CD4-positive, alpha-beta T cell (primary cell): ENCODE measurements at regions not wholly inside any gene's neighbourhood (a gene's known extent, or its start where the extent isn't known, plus 50 kb on each side); places are given as distances from the start of the nearest gene placed in this dataset.

Experiments
- ATAC-seq: fragments of 200-7000 bp; cut with Tn5 transposase; one replicate; pipeline ENCODE4 v1.10.0; 2022; ENCODE audit warnings: mild to moderate bottlenecking; ENCODE audit not compliant: poor library complexity
- CTCF ChIA-PET: fragments of 350-600 bp; sonication (Branson Sonifier 250); formaldehyde crosslinking; loops from one replicate; lab custom pipeline; 2021; ENCODE audit warnings: antibody characterized with exemption, inconsistent platforms; lab: Charles Lee
- POLR2A ChIA-PET: fragments of 350-600 bp; sonication (Branson Sonifier 250); formaldehyde crosslinking; loops from one replicate; lab custom pipeline; 2021; ENCODE audit warnings: antibody characterized with exemption, inconsistent platforms; lab: Charles Lee
- DNase-seq, 14 experiments: peaks; one replicate each; pipeline ENCODE4 v3.0.0-alpha.2; 2013 to 2020; ENCODE audit warnings: mixed read lengths in 2 of 14
- H3K27ac ChIP-seq, 2 donors: one replicate each; pipeline versions ENCODE4 v1.5.1 to v1.7.0; 2013; ENCODE audit warnings: low read length in 2 of 2, low read depth in 1 of 2, mild to moderate bottlenecking in 1 of 2
- H3K27me3 ChIP-seq, 2 experiments: 1 replicate in 1 of 2; 2 replicates in 1 of 2; pipeline versions ENCODE4 v1.6.1 to v1.7.0; 2013; ENCODE audit warnings: low read length in 2 of 2, control low read depth in 1 of 2, mild to moderate bottlenecking in 1 of 2, moderate library complexity in 1 of 2; ENCODE audit not compliant: insufficient read depth in 2 of 2, control insufficient read depth in 1 of 2
- H3K36me3 ChIP-seq: one replicate; pipeline ENCODE4 v1.6.1; 2013; ENCODE audit warnings: low read length, control low read depth; ENCODE audit not compliant: insufficient read depth
- H3K4me1 ChIP-seq: one replicate; pipeline ENCODE4 v1.6.1; 2013; ENCODE audit warnings: low read length, control low read depth; ENCODE audit not compliant: insufficient read depth
- H3K4me3 ChIP-seq: one replicate; pipeline ENCODE4 v1.5.1; 2013; ENCODE audit warnings: mild to moderate bottlenecking, low read length, moderate library complexity
- H3K9me3 ChIP-seq, 2 experiments: 1 replicate in 1 of 2; 2 replicates in 1 of 2; pipeline versions ENCODE4 v1.6.1 to v1.7.0; 2013; ENCODE audit warnings: low read length in 2 of 2, mild to moderate bottlenecking in 2 of 2, control low read depth in 1 of 2, moderate library complexity in 1 of 2; ENCODE audit not compliant: control insufficient read depth in 1 of 2, insufficient read depth in 1 of 2
- H3K27ac Mint-ChIP-seq: one replicate; pipeline ENCODE4 v1.8.0; 2020; ENCODE audit warnings: mixed read lengths
- H3K27me3 Mint-ChIP-seq: one replicate; pipeline ENCODE4 v1.8.0; 2021; ENCODE audit warnings: mixed read lengths
- H3K36me3 Mint-ChIP-seq: one replicate; pipeline ENCODE4 v1.8.0; 2021; ENCODE audit warnings: low read depth, mixed read lengths
- H3K4me1 Mint-ChIP-seq: one replicate; pipeline ENCODE4 v1.8.0; 2021; ENCODE audit warnings: low read depth, mixed read lengths
- H3K4me3 Mint-ChIP-seq: one replicate; pipeline ENCODE4 v1.8.0; 2020; ENCODE audit warnings: mild to moderate bottlenecking, mixed read lengths
- H3K9me3 Mint-ChIP-seq: one replicate; pipeline ENCODE4 v1.8.0; 2020; ENCODE audit warnings: mixed read lengths
- intact Hi-C, 2 experiments: fragments of 100-400 bp; cut with DNase I in 1 of 2; cut with micrococcal nuclease in 1 of 2; formaldehyde crosslinking; loops; one replicate each; pipeline versions ENCODE4 v1.15.1 to v1.9.0; 2023 to 2025; cut with DNase I, micrococcal nuclease
- TF ChIP-seq, protein P1 (sequence below): fragments of 200-600 bp; IDR thresholded peaks from one replicate; pipeline ENCODE4 v1.8.0; 2022; ENCODE audit warnings: antibody characterized with exemption, mild to moderate bottlenecking

DNA sequence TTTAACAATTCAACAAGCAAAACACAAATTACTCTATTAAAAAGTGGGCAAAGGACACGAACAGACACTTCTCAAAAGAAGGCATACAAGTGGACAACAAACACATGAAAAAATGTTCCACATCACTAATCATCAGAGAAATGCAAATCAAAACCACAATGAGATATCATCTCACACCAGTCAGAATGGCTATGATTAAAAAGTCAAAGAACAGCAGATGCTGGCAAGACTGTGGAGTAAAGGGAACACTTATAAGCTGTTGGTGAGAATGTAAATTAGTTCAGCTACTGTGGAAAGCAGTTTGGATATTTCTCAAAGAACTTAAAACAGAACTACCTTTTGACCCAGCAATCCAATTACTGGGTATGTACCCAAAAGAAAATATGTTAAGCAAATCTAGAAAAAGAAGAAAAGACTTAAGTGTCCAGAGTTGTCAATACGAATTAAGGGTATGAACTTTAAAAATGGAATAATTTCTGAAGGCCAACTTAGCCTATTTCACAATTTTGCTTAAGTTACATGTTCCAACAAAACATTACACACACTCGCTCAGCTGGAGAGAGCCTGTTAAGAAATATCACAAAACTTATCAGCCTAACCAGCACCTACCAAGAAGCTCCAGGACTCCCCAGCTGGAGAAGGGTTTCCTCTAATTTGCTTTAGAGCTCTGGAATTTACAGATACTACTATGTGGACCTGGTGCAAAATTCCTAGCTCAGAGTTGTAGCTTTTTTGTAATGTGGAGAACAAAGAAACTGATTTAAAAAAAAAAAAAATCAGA lies 232.1 kb downstream of the DUSP10 start:
- Histone ChIP-seq H3K9me3 (peaks cover 5 to 15% of the 10 kb centered on the region in 2 experiments), H3K27me3 (no peaks in the 10 kb centered on the region), H3K36me3 (no peaks in the 10 kb centered on the region), H3K27ac (no peak overlapping the region), H3K4me1 (no peaks in the 10 kb centered on the region), H3K4me3 (no peak overlapping the region)
- Mint-ChIP-seq H3K27me3 (no peaks in the 10 kb centered on the region), H3K4me1 (no peaks in the 10 kb centered on the region), H3K9me3 (peaks cover 16% of the 10 kb centered on the region), H3K36me3 (no peaks in the 10 kb centered on the region), H3K27ac (no peak overlapping the region), H3K4me3 (no peak overlapping the region)
- CTCF ChIA-PET, result interaction anchor here (0.8 kb wide), 1 partner anchor 10 kb away, joined by 3 read pairs; no protein-coding TSS in a partner anchor
- TF ChIP-seq, protein P1, sequence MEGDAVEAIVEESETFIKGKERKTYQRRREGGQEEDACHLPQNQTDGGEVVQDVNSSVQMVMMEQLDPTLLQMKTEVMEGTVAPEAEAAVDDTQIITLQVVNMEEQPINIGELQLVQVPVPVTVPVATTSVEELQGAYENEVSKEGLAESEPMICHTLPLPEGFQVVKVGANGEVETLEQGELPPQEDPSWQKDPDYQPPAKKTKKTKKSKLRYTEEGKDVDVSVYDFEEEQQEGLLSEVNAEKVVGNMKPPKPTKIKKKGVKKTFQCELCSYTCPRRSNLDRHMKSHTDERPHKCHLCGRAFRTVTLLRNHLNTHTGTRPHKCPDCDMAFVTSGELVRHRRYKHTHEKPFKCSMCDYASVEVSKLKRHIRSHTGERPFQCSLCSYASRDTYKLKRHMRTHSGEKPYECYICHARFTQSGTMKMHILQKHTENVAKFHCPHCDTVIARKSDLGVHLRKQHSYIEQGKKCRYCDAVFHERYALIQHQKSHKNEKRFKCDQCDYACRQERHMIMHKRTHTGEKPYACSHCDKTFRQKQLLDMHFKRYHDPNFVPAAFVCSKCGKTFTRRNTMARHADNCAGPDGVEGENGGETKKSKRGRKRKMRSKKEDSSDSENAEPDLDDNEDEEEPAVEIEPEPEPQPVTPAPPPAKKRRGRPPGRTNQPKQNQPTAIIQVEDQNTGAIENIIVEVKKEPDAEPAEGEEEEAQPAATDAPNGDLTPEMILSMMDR, result no peak
- ATAC-seq, result no peak
- intact Hi-C loops, result no loop called here
- POLR2A ChIA-PET, result interaction anchor here (0.6 kb wide), 1 partner anchor 778 kb away, joined by 3 read pairs; no protein-coding TSS in a partner anchor
- DNase-seq, result no peak

DNA sequence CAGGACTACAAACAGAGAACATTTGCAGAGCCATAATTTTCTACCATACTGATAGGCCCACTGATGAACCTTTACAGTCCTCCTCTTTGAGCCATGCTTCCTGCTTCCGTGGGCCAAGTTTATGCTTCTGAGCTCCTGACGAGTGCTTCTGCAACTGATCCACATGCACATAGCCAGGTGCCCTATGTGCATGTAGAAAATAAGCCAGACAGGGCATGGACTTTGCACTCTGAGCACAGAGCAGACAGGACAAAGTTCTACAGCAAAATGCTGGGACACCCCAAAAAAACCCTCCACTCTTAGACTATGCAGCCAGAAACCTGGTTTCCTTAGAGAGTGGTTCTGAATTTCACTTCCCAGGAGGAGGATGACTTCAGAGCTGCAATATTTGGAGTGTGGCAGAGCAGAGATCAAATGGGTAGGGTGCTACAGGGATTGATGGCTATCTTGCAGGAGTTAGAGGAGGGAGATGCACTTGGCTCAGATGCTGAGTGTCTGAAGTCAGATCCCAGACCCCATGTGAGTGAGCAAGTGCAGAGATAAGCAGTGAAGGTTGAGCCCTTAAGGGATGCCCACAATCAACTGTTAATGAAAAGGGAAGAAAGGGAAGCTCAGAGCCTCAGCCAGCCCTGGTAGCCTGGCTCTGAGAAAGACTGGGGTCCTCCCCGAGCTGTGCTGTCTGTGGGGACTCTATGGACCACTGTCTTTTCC lies 230.9 kb downstream of the DUSP10 start:
- Histone ChIP-seq H3K4me3 (no peak overlapping the region), H3K27ac (no peak overlapping the region), H3K36me3 (no peaks in the 10 kb centered on the region), H3K4me1 (no peaks in the 10 kb centered on the region), H3K27me3 (no peaks in the 10 kb centered on the region), H3K9me3 (peaks cover 0 to 3% of the 10 kb centered on the region in 2 experiments)
- intact Hi-C loops, result no loop called here
- Mint-ChIP-seq H3K4me3 (no peak overlapping the region), H3K9me3 (peaks cover 9% of the 10 kb centered on the region), H3K4me1 (no peaks in the 10 kb centered on the region), H3K27me3 (no peaks in the 10 kb centered on the region), H3K36me3 (no peaks in the 10 kb centered on the region), H3K27ac (no peak overlapping the region)
- ChIA-PET POLR2A (no interaction called here), CTCF (no interaction called here)
- ATAC-seq (no peak), DNase-seq (no peak)
- TF ChIP-seq, protein P1, result no peak

DNA sequence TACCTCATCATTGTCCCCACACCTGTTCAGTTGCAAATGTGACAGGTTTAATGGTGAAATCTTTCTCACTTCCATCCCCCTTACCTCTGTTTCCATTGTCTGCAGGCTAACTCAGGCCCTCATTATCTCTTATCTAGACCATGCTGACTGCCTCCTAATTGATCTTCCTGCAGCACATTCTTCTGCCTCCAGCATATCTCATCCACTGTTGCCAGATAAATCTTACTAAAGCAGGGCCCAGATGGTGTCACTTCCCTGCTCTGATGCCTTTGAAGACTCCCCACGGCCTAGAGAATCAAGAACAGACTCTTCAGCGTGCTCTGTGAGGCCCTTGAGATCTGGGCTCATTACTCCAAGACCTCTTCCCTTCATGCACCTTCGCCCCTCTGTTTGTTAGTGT lies 230.1 kb downstream of the DUSP10 start:
- Histone ChIP-seq H3K9me3 (no peaks in the 10 kb centered on the region), H3K4me3 (no peak overlapping the region), H3K27me3 (no peaks in the 10 kb centered on the region), H3K36me3 (no peaks in the 10 kb centered on the region), H3K27ac (no peak overlapping the region), H3K4me1 (no peaks in the 10 kb centered on the region)
- no peak overlapping the region for H3K27ac Mint-ChIP-seq
- no peaks in the 10 kb centered on the region for H3K27me3 Mint-ChIP-seq
- ATAC-seq (no peak), DNase-seq (no peak)
- no peak overlapping the region for H3K4me3 Mint-ChIP-seq
- no peaks in the 10 kb centered on the region for H3K36me3 Mint-ChIP-seq
- TF ChIP-seq, protein P1, result no peak
- H3K9me3 Mint-ChIP-seq, result peaks cover 2% of the 10 kb centered on the region
- ChIA-PET CTCF (no interaction called here), POLR2A (interaction anchor here (0.7 kb wide), 1 partner anchor 57 kb away, joined by 5 read pairs; no protein-coding TSS in a partner anchor)
- intact Hi-C loops, result no loop called here
- H3K4me1 Mint-ChIP-seq, result no peaks in the 10 kb centered on the region
